Urinary bladder (tissue), 3 donors: ENCODE measurements at regions not wholly inside any gene's neighbourhood (a gene's known extent, or its start where the extent isn't known, plus 50 kb on each side); places are given as distances from the start of the nearest gene placed in this dataset.

Experiments
- DNase-seq: peaks from one replicate; pipeline ENCODE4 v3.0.0-alpha.2; 2015; ENCODE audit errors: extremely low spot score
- H3K27ac ChIP-seq: one replicate; pipeline ENCODE4 v1.5.1; 2013; ENCODE audit warnings: low read depth, mild to moderate bottlenecking, moderate library complexity
- H3K36me3 ChIP-seq: one replicate; pipeline ENCODE4 v1.6.1; 2013; ENCODE audit warnings: mild to moderate bottlenecking, moderate library complexity; ENCODE audit not compliant: insufficient read depth
- H3K4me1 ChIP-seq: one replicate; pipeline ENCODE4 v1.6.1; 2013; ENCODE audit warnings: mild to moderate bottlenecking, moderate library complexity; ENCODE audit not compliant: insufficient read depth
- H3K4me3 ChIP-seq: one replicate; pipeline ENCODE4 v1.5.1; 2013; ENCODE audit warnings: low read depth, low read length
- whole genome bisulfite sequencing: extraction: QIAGEN DNeasy Blood & Tissue Kit; methylation state at CpG from one replicate; pipeline ENCODE4 v1.1.7; 2013; 5-methylcytosine and 5-hydroxymethylcytosine counted together
- donor health status: healthy with polysubstance abuse.
- donor health status: healthy.

GRCh38 chr12:32032205-32032810 lies 73.1 kb downstream of the RESF1 start:
- 60% methylated on average over 7 of the region's 7 CpGs for WGBS
- no peak for DNase-seq
- no peaks in the 10 kb centered on the region for H3K36me3 ChIP-seq

DNA sequence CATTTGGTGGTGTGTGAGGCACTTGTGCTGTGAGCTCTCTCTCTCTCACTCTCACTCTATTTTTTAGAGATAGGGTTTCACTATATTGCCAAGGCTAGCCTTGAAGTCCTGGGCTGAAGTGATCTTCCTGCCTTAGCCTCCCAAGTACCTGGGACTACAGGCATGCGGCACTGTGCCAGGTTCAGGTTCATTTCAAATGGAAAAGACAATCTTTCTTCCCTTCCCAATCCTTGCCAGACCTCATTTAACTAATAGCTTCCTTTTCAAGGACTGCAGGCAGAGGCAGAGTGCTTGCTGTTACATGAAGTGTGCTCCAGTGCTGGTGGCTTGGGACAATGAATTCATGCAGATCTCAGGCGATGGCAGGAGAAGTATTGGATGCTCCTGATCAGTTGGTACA lies 73.2 kb upstream of the BICD1 start:
- no peak overlapping the region for H3K4me3 ChIP-seq
- DNase-seq = no peak
- no peak overlapping the region for H3K27ac ChIP-seq
- H3K4me1 ChIP-seq = no peaks in the 10 kb centered on the region
- WGBS = 67% methylated on average over 2 of the region's 2 CpGs
- H3K36me3 ChIP-seq = no peaks in the 10 kb centered on the region

More at GRCh38 chr12:32032205-32032810, 73.1 kb downstream of the RESF1 start:
- Histone ChIP-seq H3K27ac (no peak overlapping the region), H3K4me1 (no peaks in the 10 kb centered on the region), H3K4me3 (no peak overlapping the region)

- no peak for DNase-seq
- Histone ChIP-seq H3K4me3 (no peak overlapping the region), H3K27ac (no peak overlapping the region), H3K36me3 (no peaks in the 10 kb centered on the region), H3K4me1 (no peaks in the 10 kb centered on the region)
- WGBS = 65% methylated on average over 2 of the region's 2 CpGs
Measured at GRCh38 chr12:32034045-32034444, 72.6 kb upstream of the BICD1 start.

DNA sequence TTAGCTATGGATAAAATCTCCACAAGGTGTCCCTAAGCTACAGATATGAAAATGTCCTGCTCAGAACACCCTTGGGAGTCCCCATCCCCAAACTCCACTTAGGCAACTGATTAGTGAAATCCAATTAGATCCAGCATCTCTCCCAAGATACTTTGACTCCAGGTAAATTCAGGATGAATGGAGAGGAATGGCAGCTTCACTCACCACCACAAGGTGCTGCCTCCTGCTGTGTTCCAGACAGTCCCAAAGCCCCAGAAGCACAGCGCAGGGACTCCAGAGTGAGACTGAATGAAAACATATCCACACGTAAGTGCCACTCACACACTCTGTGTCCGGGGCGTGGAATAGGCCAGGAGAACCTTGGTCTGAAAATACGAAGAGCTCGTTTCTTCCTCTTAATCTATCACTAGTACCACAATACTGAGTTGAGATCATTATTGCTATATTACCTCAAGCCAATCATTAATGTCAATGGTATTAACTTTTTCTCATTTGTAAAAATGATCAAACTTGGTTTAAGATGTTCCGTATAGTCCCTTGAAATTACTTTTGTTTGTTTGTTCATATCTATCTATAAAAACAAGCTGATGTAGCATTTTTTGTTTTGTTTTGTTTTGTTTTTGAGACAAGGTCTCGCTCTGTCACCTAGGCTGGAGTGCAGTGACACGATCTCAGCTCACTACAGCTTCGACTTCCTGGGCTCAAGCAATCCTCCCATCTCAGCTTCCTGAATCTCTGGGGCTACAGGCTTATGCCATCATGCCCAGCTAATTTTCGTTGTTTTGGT lies 70.0 kb upstream of the BICD1 start:
- DNase-seq = no peak
- H3K4me1 ChIP-seq = no peaks in the 10 kb centered on the region
- H3K4me3 ChIP-seq = no peak overlapping the region
- H3K36me3 ChIP-seq = no peaks in the 10 kb centered on the region
- 88% methylated on average over 11 of the region's 11 CpGs for WGBS
- H3K27ac ChIP-seq = no peak overlapping the region

DNA sequence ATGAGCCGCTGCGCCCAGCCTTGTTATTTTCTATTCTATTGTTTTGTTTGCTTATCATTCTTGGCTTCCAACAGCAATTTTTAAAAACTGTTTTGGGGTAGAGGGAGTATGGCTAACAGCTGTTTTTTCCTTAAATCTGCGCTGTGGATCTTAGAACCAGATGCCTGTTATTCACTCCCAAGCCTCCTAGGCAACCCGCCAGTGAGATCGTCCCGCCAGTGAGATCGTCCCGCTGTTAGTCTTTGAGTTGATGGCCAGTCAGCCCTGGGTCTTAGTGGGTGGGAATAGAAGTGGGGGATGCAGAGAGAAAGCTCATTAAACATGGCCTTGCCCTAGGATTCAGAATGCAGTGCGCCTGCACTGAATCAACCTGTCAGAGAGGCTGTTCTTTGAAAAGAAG lies 67.3 kb upstream of the BICD1 start:
- Histone ChIP-seq H3K4me1 (no peaks in the 10 kb centered on the region), H3K4me3 (no peak overlapping the region), H3K27ac (no peak overlapping the region), H3K36me3 (no peaks in the 10 kb centered on the region)
- peak; percentile 77 for DNase-seq
- WGBS = 28% methylated on average over 9 of the region's 9 CpGs

- no peaks in the 10 kb centered on the region for H3K36me3 ChIP-seq
- H3K27ac ChIP-seq = no peak overlapping the region
- H3K4me3 ChIP-seq = no peak overlapping the region
- 30% methylated on average over 6 of the region's 6 CpGs for WGBS
- DNase-seq = no peak
- no peaks in the 10 kb centered on the region for H3K4me1 ChIP-seq
Measured at GRCh38 chr12:32039917-32040575, 66.6 kb upstream of the BICD1 start.

DNA sequence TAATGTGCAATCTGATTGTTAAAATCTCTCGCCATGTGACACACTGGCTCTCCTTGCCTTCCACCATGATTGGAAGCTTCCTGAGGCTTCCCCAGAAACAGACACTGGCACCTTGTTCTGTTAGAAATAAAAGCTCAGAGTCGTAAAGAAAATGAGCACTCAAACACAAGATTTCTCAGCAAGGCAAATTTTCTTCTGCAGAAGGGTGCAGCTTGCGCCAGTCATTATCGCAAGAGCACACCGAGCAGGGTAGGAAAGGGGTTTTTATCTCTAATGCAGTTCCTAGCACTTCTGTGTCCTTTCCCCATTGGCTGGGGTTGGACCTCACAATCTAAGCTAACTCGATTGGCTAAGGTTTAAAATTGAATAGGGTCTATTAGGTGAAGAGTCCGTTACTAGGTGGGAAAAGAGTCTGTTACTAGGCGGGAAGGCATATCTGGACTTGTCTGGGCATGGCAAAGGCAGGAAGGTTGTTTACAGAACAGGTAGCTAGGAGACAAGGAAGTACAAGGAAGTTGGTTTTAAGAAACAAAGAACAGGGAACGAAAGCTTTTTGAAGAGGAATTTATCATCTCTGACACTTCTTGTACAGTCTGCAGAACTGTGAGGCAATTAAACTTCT lies 62.6 kb upstream of the BICD1 start:
- WGBS = 85% methylated on average over 9 of the region's 9 CpGs
- H3K27ac ChIP-seq = no peak overlapping the region
- no peaks in the 10 kb centered on the region for H3K4me1 ChIP-seq
- no peak for DNase-seq
- H3K36me3 ChIP-seq = no peaks in the 10 kb centered on the region
- H3K4me3 ChIP-seq = no peak overlapping the region

GRCh38 chr12:32047357-32048212 lies 59.1 kb upstream of the BICD1 start:
- Histone ChIP-seq H3K36me3 (no peaks in the 10 kb centered on the region), H3K27ac (no peak overlapping the region), H3K4me1 (no peaks in the 10 kb centered on the region), H3K4me3 (no peak overlapping the region)
- 79% methylated on average over 8 of the region's 8 CpGs for WGBS
- no peak for DNase-seq

- Histone ChIP-seq H3K27ac (no peak overlapping the region), H3K4me1 (no peaks in the 10 kb centered on the region), H3K4me3 (no peak overlapping the region), H3K36me3 (no peaks in the 10 kb centered on the region)
- 94% methylated on average over 5 of the region's 5 CpGs for WGBS
- no peak for DNase-seq
Measured at GRCh38 chr12:32048791-32049190, 57.9 kb upstream of the BICD1 start.

- no peak for DNase-seq
- no peaks in the 10 kb centered on the region for H3K36me3 ChIP-seq
- WGBS = 82% methylated on average over 2 of the region's 2 CpGs
- no peaks in the 10 kb centered on the region for H3K4me1 ChIP-seq
- no peak overlapping the region for H3K4me3 ChIP-seq
- no peak overlapping the region for H3K27ac ChIP-seq
Measured at GRCh38 chr12:32049956-32050355, 56.7 kb upstream of the BICD1 start.

DNA sequence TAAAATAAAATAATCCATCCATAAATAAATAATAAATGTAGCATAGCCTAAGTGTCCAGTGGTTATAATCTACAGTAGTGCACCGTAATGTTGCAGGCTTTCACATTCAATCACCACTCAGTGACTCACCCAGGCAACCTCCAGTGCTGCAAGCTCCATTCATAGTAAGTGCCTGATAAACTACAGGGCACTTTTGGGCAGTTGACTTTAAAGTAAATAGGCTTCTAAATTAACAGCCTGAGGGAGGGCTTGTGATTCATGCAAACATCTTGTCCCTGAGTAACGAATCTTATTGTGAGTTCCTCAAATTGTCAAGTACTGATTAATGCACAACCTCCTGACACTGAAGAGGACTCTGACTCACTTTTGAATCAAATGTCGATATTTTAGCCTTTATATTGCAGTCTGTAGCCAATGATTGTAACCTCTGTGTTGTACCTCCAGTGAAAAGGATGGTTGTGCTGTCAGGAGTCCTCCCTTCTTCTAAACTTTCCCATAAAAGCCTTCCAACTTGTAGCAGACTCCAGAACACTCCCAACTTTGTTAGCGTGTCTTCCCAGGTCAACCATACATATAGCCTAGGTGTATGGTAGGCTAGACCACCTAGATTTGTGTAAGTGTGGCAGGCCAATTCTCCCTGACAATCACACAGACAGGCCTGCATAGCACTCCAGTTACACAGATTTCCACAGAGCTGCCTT lies 55.0 kb upstream of the BICD1 start:
- Histone ChIP-seq H3K4me3 (no peak overlapping the region), H3K27ac (no peak overlapping the region), H3K36me3 (no peaks in the 10 kb centered on the region), H3K4me1 (no peaks in the 10 kb centered on the region)
- 45% methylated on average over 4 of the region's 4 CpGs for WGBS
- DNase-seq = no peak

- Histone ChIP-seq H3K4me1 (no peaks in the 10 kb centered on the region), H3K27ac (no peak overlapping the region), H3K36me3 (no peaks in the 10 kb centered on the region), H3K4me3 (no peak overlapping the region)
- DNase-seq = no peak
- 22% methylated on average over 5 of the region's 5 CpGs for WGBS
Measured at GRCh38 chr12:32052212-32052713, 54.4 kb upstream of the BICD1 start.
